ENCODE measurements at regions not wholly inside any gene's neighbourhood (a gene's known extent, or its start where the extent isn't known, plus 50 kb on each side); places are given as distances from the start of the nearest gene placed in this dataset.

- TF ChIP-seq GATA2 (IDR thresholded peaks at IDR 0.05; ENCODE audit: low read depth, low read length) (no peak), GATA3 (IDR thresholded peaks at IDR 0.05; ENCODE audit: low read depth, low read length) (no peak)
Observed at GRCh38 chr1:163650624-163651023, 328.9 kb downstream of the NUF2 start.

GRCh38 chr1:163652441-163652840 is 330.7 kb downstream of the NUF2 start:
- no peak for TF ChIP-seq GATA3 (IDR thresholded peaks at IDR 0.05; ENCODE audit: low read depth, low read length)
- TF ChIP-seq GATA2 (IDR thresholded peaks at IDR 0.05; ENCODE audit: low read depth, low read length), result no peak

GRCh38 chr1:163655565-163655964 is 333.8 kb downstream of the NUF2 start:
- no peak for TF ChIP-seq GATA2 (IDR thresholded peaks at IDR 0.05; ENCODE audit: low read depth, low read length)
- TF ChIP-seq GATA3 (IDR thresholded peaks at IDR 0.05; ENCODE audit: low read depth, low read length), result no peak

- TF ChIP-seq GATA2 (IDR thresholded peaks at IDR 0.05; ENCODE audit: low read depth, low read length), result no peak
- no peak for TF ChIP-seq GATA3 (IDR thresholded peaks at IDR 0.05; ENCODE audit: low read depth, low read length)
Observed at GRCh38 chr1:163656095-163656759, 334.5 kb downstream of the NUF2 start.

GRCh38 chr1:163657719-163658118 is 336.0 kb downstream of the NUF2 start:
- TF ChIP-seq GATA3 (IDR thresholded peaks at IDR 0.05; ENCODE audit: low read depth, low read length), result no peak
- no peak for TF ChIP-seq GATA2 (IDR thresholded peaks at IDR 0.05; ENCODE audit: low read depth, low read length)

GRCh38 chr1:163661391-163661790 is 339.6 kb downstream of the NUF2 start:
- TF ChIP-seq GATA2 (IDR thresholded peaks at IDR 0.05; ENCODE audit: low read depth, low read length), result no peak
- TF ChIP-seq GATA3 (IDR thresholded peaks at IDR 0.05; ENCODE audit: low read depth, low read length), result no peak

- no peak for TF ChIP-seq GATA3 (IDR thresholded peaks at IDR 0.05; ENCODE audit: low read depth, low read length)
- no peak; the same call in 1 of the 2 replicates for TF ChIP-seq GATA2 (IDR thresholded peaks at IDR 0.05; ENCODE audit: low read depth, low read length)
Observed at GRCh38 chr1:163664671-163665335, 343.0 kb downstream of the NUF2 start.

- TF ChIP-seq GATA3 (IDR thresholded peaks at IDR 0.05; ENCODE audit: low read depth, low read length) (no peak), GATA2 (IDR thresholded peaks at IDR 0.05; ENCODE audit: low read depth, low read length) (no peak)
Observed at GRCh38 chr1:163668472-163668871, 346.7 kb downstream of the NUF2 start.

GRCh38 chr1:163670989-163671757 is 349.4 kb downstream of the NUF2 start:
- no peak for TF ChIP-seq GATA3 (IDR thresholded peaks at IDR 0.05; ENCODE audit: low read depth, low read length)
- no peak for TF ChIP-seq GATA2 (IDR thresholded peaks at IDR 0.05; ENCODE audit: low read depth, low read length)

- TF ChIP-seq GATA3 (IDR thresholded peaks at IDR 0.05; ENCODE audit: low read depth, low read length), result no peak
- no peak for TF ChIP-seq GATA2 (IDR thresholded peaks at IDR 0.05; ENCODE audit: low read depth, low read length)
Observed at GRCh38 chr1:163672976-163673758, 351.4 kb downstream of the NUF2 start.

- TF ChIP-seq GATA3 (IDR thresholded peaks at IDR 0.05; ENCODE audit: low read depth, low read length) (no peak), GATA2 (IDR thresholded peaks at IDR 0.05; ENCODE audit: low read depth, low read length) (no peak)
Observed at GRCh38 chr1:163673759-163674151, 352.0 kb downstream of the NUF2 start.

- TF ChIP-seq GATA2 (IDR thresholded peaks at IDR 0.05; ENCODE audit: low read depth, low read length) (no peak), GATA3 (IDR thresholded peaks at IDR 0.05; ENCODE audit: low read depth, low read length) (no peak)
Observed at GRCh38 chr1:163674236-163674635, 352.5 kb downstream of the NUF2 start.

- TF ChIP-seq GATA2 (IDR thresholded peaks at IDR 0.05; ENCODE audit: low read depth, low read length) (no peak), GATA3 (IDR thresholded peaks at IDR 0.05; ENCODE audit: low read depth, low read length) (no peak)
Observed at GRCh38 chr1:163684785-163685184, 363.0 kb downstream of the NUF2 start.

GRCh38 chr1:163692266-163692665 is 370.5 kb downstream of the NUF2 start:
- TF ChIP-seq GATA2 (IDR thresholded peaks at IDR 0.05; ENCODE audit: low read depth, low read length) (no peak), GATA3 (IDR thresholded peaks at IDR 0.05; ENCODE audit: low read depth, low read length) (no peak)
